Liver (tissue), 3 donors: ENCODE measurements at regions not wholly inside any gene's neighbourhood (a gene's known extent, or its start where the extent isn't known, plus 50 kb on each side); places are given as distances from the start of the nearest gene placed in this dataset.

Experiments
- ATF3 ChIP-seq: IDR thresholded peaks from 2 replicates; pipeline ENCODE4 v1.6.1; 2016; ENCODE audit warnings: antibody characterized with exemption
- CTCF ChIP-seq: fragments of 150-350 bp; IDR thresholded peaks from 2 replicates; pipeline ENCODE4 v1.5.1; 2017; ENCODE audit warnings: improper control_type of control experiment, low read depth, low read length; ENCODE audit not compliant: missing input control
- EGR1 ChIP-seq, 2 donors: IDR thresholded peaks; 2 replicates each; pipeline ENCODE4 v1.6.1; 2016 to 2018; ENCODE audit warnings: antibody characterized with exemption in 2 of 2, low read depth in 2 of 2
- GABPA ChIP-seq, 2 donors: IDR thresholded peaks in 1 of 2; conservative IDR thresholded peaks in 1 of 2; 2 replicates each; pipeline ENCODE4 v1.6.1; 2016; ENCODE audit warnings: antibody characterized with exemption in 2 of 2, mild to moderate bottlenecking in 1 of 2, moderate library complexity in 1 of 2
- JUND ChIP-seq, 2 donors: IDR thresholded peaks; 2 replicates each; pipeline ENCODE4 v1.6.1; 2016; ENCODE audit warnings: antibody characterized with exemption in 2 of 2
- RAD21 ChIP-seq, 2 donors: IDR thresholded peaks; 2 replicates each; pipeline ENCODE4 v1.6.1; 2016; ENCODE audit warnings: antibody characterized with exemption in 2 of 2, mild to moderate bottlenecking in 2 of 2
- REST ChIP-seq: IDR thresholded peaks from 2 replicates; pipeline ENCODE4 v1.6.1; 2016; ENCODE audit warnings: antibody characterized with exemption, mild to moderate bottlenecking
- TAF1 ChIP-seq: conservative IDR thresholded peaks from 2 replicates; pipeline ENCODE4 v1.6.1; 2016; ENCODE audit warnings: antibody characterized with exemption, mild to moderate bottlenecking
- YY1 ChIP-seq: IDR thresholded peaks from 2 replicates; pipeline ENCODE4 v1.6.1; 2016; ENCODE audit warnings: antibody characterized with exemption, mild to moderate bottlenecking
- ZBTB33 ChIP-seq: IDR thresholded peaks from 2 replicates; pipeline ENCODE4 v1.6.1; 2016; ENCODE audit warnings: antibody characterized with exemption
- donor health status: healthy.
- donor health status: healthy.

GRCh38 chr3:72070005-72070404 lies 285.1 kb upstream of the PROK2 start:
- TF ChIP-seq CTCF (no peak), EGR1 (IDR thresholded peaks at IDR 0.05; ENCODE audit: low read depth in 2 of 2) (no peak), JUND (IDR thresholded peaks at IDR 0.05) (no peak), REST (no peak), ATF3 (no peak), YY1 (no peak), ZBTB33 (no peak), GABPA (IDR thresholded peaks at IDR 0.05 in 1 of 2, conservative IDR thresholded peaks at IDR 0.05 in 1 of 2) (no peak), RAD21 (IDR thresholded peaks at IDR 0.05) (no peak), TAF1 (no peak)
